Activated CD4-positive, alpha-beta T cell treated with anti-CD3 and anti-CD28 coated beads, Interleukin-10, Interleukin-2, amounts not matched to agents 100 ng/mL and 50 ng/mL, durations not matched to agents 16 hours and 8 hours (primary cell): ENCODE measurements at regions not wholly inside any gene's neighbourhood (a gene's known extent, or its start where the extent isn't known, plus 50 kb on each side); places are given as distances from the start of the nearest gene placed in this dataset.
"Not testable (repeated sequence)": the region's sequence is repeated elsewhere in the genome, so short reads cannot be mapped to it uniquely, and the experiment has no call there.

Source experiments
- DNase-seq: peaks from one replicate; pipeline ENCODE4 v3.0.0-alpha.2; 2020

GRCh38 chr1:220475608-220476007 lies 52.3 kb upstream of the MARK1 start:
- DNase-seq, result not testable (repeated sequence)

DNA sequence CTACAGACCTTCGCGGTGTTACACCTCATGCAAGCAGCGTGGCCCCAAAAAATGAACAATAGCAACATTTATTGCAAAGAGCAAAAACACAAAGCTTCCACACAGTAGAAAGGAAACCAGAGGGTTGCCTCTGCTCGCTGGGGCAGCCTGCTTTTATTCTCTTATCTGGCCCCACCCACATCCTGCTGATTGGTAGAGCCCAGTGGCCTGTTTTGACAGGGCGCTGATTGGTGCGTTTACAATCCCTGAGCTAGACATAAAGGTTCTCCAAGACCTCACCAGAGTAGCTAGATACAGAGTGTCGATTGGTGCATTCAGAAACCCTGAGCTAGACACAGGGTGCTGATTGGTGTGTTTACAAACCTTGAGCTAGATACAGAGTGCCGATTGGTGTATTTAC lies 52.8 kb upstream of the MARK1 start:
- DNase-seq, result not testable (repeated sequence)

DNA sequence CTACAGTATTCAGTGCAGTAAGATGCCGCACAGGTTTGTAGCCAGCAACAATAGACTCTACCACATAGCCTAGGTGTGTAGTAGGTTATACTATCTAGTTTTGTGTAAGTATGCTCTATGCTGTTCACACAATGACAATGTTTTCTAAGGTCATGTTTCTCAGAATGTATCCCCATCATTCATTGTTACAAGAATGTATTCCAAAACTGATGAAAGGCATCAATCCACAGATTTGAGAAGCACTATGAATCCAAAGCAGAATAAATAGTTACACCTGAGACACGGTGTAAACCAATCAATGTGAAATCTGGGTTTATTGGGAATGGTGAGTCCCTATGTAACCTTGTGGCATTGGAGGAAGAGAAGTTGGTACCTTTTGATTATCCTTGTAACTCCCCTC lies 54.5 kb upstream of the MARK1 start:
- DNase-seq, result no peak

GRCh38 chr1:220462752-220463151 lies 65.2 kb upstream of the MARK1 start:
- DNase-seq, result no peak

DNA sequence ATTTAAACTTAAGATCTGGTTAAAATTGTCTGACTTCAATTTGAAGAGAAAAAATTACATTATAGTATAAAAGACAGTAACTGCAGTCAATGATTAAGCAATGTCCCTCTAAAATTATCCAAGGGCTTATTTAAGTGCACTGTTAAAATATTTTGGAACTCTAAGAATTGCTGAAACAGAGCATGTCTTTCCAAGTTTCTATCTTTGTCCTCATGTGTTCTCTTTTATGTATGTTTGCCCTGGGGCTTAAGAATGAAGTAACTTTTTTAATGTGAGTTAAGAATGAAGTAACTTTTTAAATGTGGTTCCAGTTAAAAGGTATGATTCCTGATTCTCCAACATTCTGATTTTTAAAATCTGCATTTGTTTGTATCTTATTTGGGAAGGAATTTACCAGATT lies 69.0 kb upstream of the MARK1 start:
- no peak for DNase-seq

DNA sequence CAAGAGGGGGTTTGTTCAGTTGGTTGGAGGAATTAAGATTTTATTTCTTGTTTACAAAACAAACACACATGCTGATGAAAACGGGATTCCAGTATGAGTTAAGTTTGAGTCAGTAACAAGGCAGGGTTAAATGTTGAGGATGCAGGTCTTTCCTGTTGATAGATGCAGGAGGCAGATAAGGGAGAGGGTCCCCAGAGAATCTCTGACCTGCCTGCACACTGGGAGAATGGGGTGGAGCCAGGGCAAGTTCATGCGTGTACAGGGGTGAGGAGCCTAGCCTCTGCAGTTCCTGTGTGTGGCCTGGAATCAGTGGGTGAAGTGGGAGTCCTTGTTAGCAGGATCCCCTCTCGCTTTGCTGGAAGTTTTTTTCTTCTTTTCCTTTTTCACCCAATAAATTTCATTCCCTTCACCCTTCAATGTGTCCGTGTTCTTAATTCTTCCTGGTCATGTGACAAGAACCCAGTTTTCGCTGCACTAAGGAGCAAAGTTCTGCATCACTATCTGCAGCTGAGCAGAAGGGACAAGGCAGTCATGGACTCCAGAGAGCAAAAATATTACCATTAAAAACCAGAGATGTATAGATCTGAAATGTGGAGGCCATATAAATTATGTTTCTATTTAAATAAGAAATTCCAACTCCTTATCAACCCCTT lies 69.9 kb upstream of the MARK1 start:
- no peak for DNase-seq

- no peak for DNase-seq
These were observed 72.4 kb upstream of the MARK1 start for GRCh38 chr1:220455559-220455958.

DNA sequence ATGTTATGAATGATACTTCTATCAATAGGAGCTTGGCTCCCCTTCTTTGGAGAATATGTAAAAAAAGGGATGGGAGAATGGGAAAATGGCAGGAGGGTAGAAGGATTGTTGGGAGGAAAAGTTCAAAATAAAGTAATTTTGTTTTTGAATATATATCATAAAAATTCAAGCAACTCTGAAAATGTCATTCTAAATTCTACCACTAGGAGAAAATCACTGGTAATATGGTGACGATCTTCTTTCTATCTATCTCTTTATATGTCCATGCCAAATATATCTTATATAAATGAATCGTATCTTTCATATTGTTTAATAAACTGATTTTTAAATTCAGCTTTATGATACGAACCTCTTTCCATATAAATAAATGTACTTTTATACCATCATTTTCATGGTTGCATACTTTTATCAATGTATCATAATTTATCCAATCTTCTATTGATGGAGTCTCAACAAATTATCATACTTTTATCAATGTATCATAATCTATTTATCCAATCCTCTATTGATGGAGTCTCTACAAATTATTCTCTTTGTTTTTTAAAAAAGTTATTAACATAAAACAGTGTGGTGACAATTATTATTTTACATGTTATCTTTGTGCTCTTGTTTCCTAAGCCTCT lies 73.7 kb upstream of the MARK1 start:
- no peak for DNase-seq

GRCh38 chr1:220453371-220453770 lies 74.6 kb upstream of the MARK1 start:
- DNase-seq, result no peak

- no peak for DNase-seq
These were observed 76.4 kb upstream of the MARK1 start for GRCh38 chr1:220451532-220451931.

DNA sequence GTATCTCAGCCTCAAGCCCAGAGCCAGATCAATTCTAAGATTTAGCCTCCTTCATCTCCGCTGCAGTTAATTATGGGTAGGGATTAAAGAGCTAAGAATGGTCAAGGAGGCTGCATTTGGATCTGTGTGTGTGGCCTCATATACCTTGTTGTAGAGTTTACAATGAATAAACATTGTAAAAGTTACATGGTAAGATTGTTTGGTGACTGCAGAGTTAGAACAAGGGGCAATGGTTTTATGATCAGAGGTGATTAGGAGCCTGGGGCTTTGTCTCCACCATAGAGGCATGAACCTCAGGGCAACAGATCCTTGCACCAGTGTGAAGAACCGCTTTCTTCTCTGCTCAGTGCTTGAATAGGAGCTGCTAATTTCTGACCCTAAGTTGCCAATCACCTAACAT lies 77.0 kb upstream of the MARK1 start:
- DNase-seq, result no peak

GRCh38 chr1:220448217-220448616 lies 79.7 kb upstream of the MARK1 start:
- no peak for DNase-seq

- DNase-seq, result not testable (repeated sequence)
These were observed 83.3 kb upstream of the MARK1 start for GRCh38 chr1:220444586-220444985.

- DNase-seq, result no peak
These were observed 86.7 kb upstream of the MARK1 start for GRCh38 chr1:220441211-220441610.

GRCh38 chr1:220438741-220439140 lies 89.2 kb upstream of the MARK1 start:
- no peak for DNase-seq

DNA sequence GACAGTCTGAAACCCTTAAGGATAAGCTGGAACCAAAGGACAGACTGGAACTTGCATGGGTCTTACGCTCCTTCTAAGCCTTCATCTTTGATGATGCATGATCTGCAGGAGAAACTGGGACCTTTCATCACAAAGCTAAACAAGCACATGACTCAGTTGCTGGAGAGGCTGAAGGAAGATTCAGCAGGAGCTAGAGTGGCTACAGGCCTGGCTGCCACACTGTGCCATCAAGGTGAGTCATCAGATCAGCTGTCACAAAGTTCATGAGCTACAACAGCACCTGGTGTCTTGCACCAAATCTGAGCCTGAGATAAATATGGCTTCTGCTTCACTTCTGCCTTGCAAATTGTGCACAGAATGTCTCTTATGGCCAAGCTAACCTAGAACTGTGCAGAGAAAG lies 95.5 kb upstream of the MARK1 start:
- no peak for DNase-seq

- no peak for DNase-seq
These were observed 96.2 kb upstream of the MARK1 start for GRCh38 chr1:220431554-220432239.

GRCh38 chr1:220430586-220430985 lies 97.3 kb upstream of the MARK1 start:
- DNase-seq, result no peak

- no peak for DNase-seq
These were observed 97.9 kb upstream of the MARK1 start for GRCh38 chr1:220430059-220430458.

- no peak for DNase-seq
These were observed 100.9 kb upstream of the MARK1 start for GRCh38 chr1:220426989-220427388.

GRCh38 chr1:220425852-220426251 lies 102.1 kb upstream of the MARK1 start:
- peak; percentile 48 for DNase-seq

- no peak for DNase-seq
These were observed 106.4 kb upstream of the MARK1 start for GRCh38 chr1:220421508-220421907.

DNA sequence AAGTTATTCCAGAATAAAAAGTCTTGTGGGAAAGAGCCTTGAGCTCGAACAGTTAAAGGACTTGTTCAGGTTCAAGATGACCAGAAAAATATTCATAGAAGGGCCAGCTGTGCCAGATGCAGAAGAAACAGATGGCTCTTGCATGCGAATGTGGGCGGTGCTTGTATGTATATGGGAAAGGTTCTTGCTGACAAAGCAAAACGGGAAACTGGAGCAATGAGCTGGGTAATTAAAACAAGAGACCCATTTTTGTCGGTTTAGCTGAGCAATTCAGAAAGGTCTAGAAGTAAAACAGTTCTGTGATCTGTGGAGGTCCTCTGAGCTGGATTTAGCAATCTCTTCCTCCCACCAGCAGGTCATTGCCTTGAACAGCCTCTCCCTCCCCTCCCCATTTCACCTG lies 107.2 kb upstream of the MARK1 start:
- no peak for DNase-seq

- DNase-seq, result not testable (repeated sequence)
These were observed 115.6 kb upstream of the MARK1 start for GRCh38 chr1:220412382-220412781.
